Adrenal gland (tissue), 9 donors: ENCODE measurements at regions not wholly inside any gene's neighbourhood (a gene's known extent, or its start where the extent isn't known, plus 50 kb on each side); places are given as distances from the start of the nearest gene placed in this dataset.
A peak's percentile ranks its signal among the peaks of the same experiment; 100 is the strongest.

Experiments used
- DNase-seq, 7 donors: peaks; one replicate each; pipeline ENCODE4 v3.0.0-alpha.2; 2019 to 2020
- H3K27ac ChIP-seq, 5 donors: fragments of 200-600 bp; sonication (generic) in 4 of 5; 1 replicate in 3 of 5; 2 replicates in 2 of 5; pipeline versions ENCODE4 v1.5.1 to v1.8.0; 2016 to 2020; ENCODE audit warnings: mild to moderate bottlenecking in 1 of 5
- H3K27me3 ChIP-seq: fragments of 200-600 bp; 2 replicates; pipeline ENCODE4 v1.8.0; 2021
- H3K36me3 ChIP-seq, 2 donors: fragments of 200-600 bp; replicated peaks in 1 of 2; 1 replicate in 1 of 2; 2 replicates in 1 of 2; pipeline versions ENCODE4 v1.5.1 to v1.8.0; 2018 to 2022
- H3K4me1 ChIP-seq, 2 donors: fragments of 200-600 bp; replicated peaks in 1 of 2; 1 replicate in 1 of 2; 2 replicates in 1 of 2; pipeline versions ENCODE4 v1.5.1 to v1.8.0; 2018 to 2021
- H3K4me3 ChIP-seq, 4 donors: fragments of 200-600 bp; sonication (generic) in 3 of 4; one replicate each; pipeline ENCODE4 v1.5.1; 2016 to 2018
- H3K9me3 ChIP-seq, 3 donors: fragments of 200-600 bp; sonication (generic) in 1 of 3; replicated peaks in 1 of 3; 1 replicate in 2 of 3; 2 replicates in 1 of 3; pipeline versions ENCODE4 v1.5.1 to v1.8.0; 2016 to 2021
- CTCF ChIP-seq, 6 experiments: fragments of 450-650 bp in 4 of 6; fragments of 200-600 bp in 2 of 6; sonication (generic) in 1 of 6; IDR thresholded peaks; 1 replicate in 5 of 6; 2 replicates in 1 of 6; pipeline versions ENCODE4 v1.5.1 to v1.8.0; 2016 to 2021; ENCODE audit warnings: antibody characterized with exemption in 6 of 6, mild to moderate bottlenecking in 2 of 6, moderate library complexity in 1 of 6
- POLR2A ChIP-seq, 2 donors: fragments of 450-650 bp; IDR thresholded peaks; one replicate each; pipeline ENCODE4 v1.6.1; 2017; ENCODE audit warnings: antibody characterized with exemption in 2 of 2, mild to moderate bottlenecking in 2 of 2, moderate library complexity in 1 of 2
- WGBS, 4 donors: extraction: QIAGEN DNeasy Blood & Tissue Kit in 2 of 4; methylation state at CpG; one replicate each; pipeline versions ENCODE4 v1.1.5 to v1.1.7; 2013 to 2017; 5-methylcytosine and 5-hydroxymethylcytosine counted together
- intact Hi-C, 2 donors: fragments of 100-400 bp; cut with DNase I; formaldehyde crosslinking; loops; one replicate each; pipeline versions ENCODE4 v1.14.1 to v1.15.0; 2022 to 2023
- donor health status: healthy with polysubstance abuse.
- donor health status: Bipolar disorder and iron deficiency.
- donor health status: DM: yes; HTN: yes; CAD: no.
- donor health status: DM: no; HTN: no; CAD: no.
- donor health status: DM: no; HTN: no; CAD: no.

- H3K36me3 ChIP-seq = no peaks in the 10 kb centered on the region
- no peak overlapping the region for H3K4me3 ChIP-seq
- no peak overlapping the region for H3K27ac ChIP-seq
- no peaks in the 10 kb centered on the region for H3K9me3 ChIP-seq
- 58 to 81% (median 74%) methylated on average over 5 of the region's 5 CpGs for WGBS, 4 donors
- TF ChIP-seq POLR2A (IDR thresholded peaks at IDR 0.05) (no peak), CTCF (IDR thresholded peaks at IDR 0.05) (no peak)
- H3K27me3 ChIP-seq = no peaks in the 10 kb centered on the region
- no peak for DNase-seq
- intact Hi-C loops = no loop called here
- peaks cover 0 to 6% of the 10 kb centered on the region in 2 donors for H3K4me1 ChIP-seq
These were observed 173.5 kb downstream of the ZNF608 start for GRCh38 chr5:124572971-124573370.

- WGBS, 4 donors = 22 to 42% (median 29%) methylated on average over 9 of the region's 9 CpGs
- intact Hi-C loops = no loop called here
- H3K27ac ChIP-seq = no peak overlapping the region
- TF ChIP-seq CTCF (IDR thresholded peaks at IDR 0.05) (no peak), POLR2A (IDR thresholded peaks at IDR 0.05) (no peak)
- H3K36me3 ChIP-seq = no peaks in the 10 kb centered on the region
- no peak overlapping the region for H3K4me3 ChIP-seq
- DNase-seq = peak in 6 of 7 donors; percentile 15 to 30 (median 26)
- no peaks in the 10 kb centered on the region for H3K27me3 ChIP-seq
- H3K4me1 ChIP-seq = peaks cover 0 to 6% of the 10 kb centered on the region in 2 donors
- no peaks in the 10 kb centered on the region for H3K9me3 ChIP-seq
These were observed 176.0 kb downstream of the ZNF608 start for GRCh38 chr5:124570285-124571035.

GRCh38 chr5:124566875-124567450, 179.5 kb downstream of the ZNF608 start:
- 89 to 93% (median 92%) methylated on average over 6 to 7 of the region's 7 CpGs for WGBS, 4 donors
- Histone ChIP-seq H3K4me1 (peaks cover 0 to 6% of the 10 kb centered on the region in 2 donors), H3K27ac (no peak overlapping the region), H3K9me3 (no peaks in the 10 kb centered on the region), H3K4me3 (no peak overlapping the region), H3K27me3 (no peaks in the 10 kb centered on the region), H3K36me3 (no peaks in the 10 kb centered on the region)
- no peak for DNase-seq
- no peak for TF ChIP-seq CTCF (IDR thresholded peaks at IDR 0.05)
- no peak for TF ChIP-seq POLR2A (IDR thresholded peaks at IDR 0.05)
- intact Hi-C loops = no loop called here

- Histone ChIP-seq H3K27me3 (no peaks in the 10 kb centered on the region), H3K9me3 (no peaks in the 10 kb centered on the region), H3K27ac (no peak overlapping the region), H3K4me3 (no peak overlapping the region), H3K36me3 (no peaks in the 10 kb centered on the region), H3K4me1 (no peaks in the 10 kb centered on the region)
- TF ChIP-seq POLR2A (IDR thresholded peaks at IDR 0.05) (no peak), CTCF (IDR thresholded peaks at IDR 0.05) (no peak)
- no peak for DNase-seq
- intact Hi-C loops = no loop called here
- 90 to 100% (median 98%) methylated on average over 2 of the region's 2 CpGs for WGBS, 4 donors
These were observed 185.0 kb downstream of the ZNF608 start for GRCh38 chr5:124561451-124561850.
